Right lobe of liver (tissue), 4 donors: ENCODE measurements at regions not wholly inside any gene's neighbourhood (a gene's known extent, or its start where the extent isn't known, plus 50 kb on each side); places are given as distances from the start of the nearest gene placed in this dataset.

Source experiments
- CTCF ChIP-seq, 4 donors: fragments of 200-600 bp in 3 of 4; fragments of 450-650 bp in 1 of 4; IDR thresholded peaks; one replicate each; pipeline versions ENCODE4 v1.5.1 to v1.8.0; 2016 to 2022; ENCODE audit warnings: antibody characterized with exemption in 4 of 4, mild to moderate bottlenecking in 2 of 4
- POLR2A ChIP-seq: fragments of 450-650 bp; IDR thresholded peaks from one replicate; pipeline ENCODE4 v1.6.1; 2017; ENCODE audit warnings: antibody characterized with exemption, mild to moderate bottlenecking
- donor health status: DM: no; HTN: no; CAD: no.
- donor health status: DM: no; HTN: no; CAD: no.
- donor health status: DM: no; HTN: yes; CAD: no.

- no peak for TF ChIP-seq CTCF (IDR thresholded peaks at IDR 0.05)
- no peak for TF ChIP-seq POLR2A
Observed at GRCh38 chr5:58224661-58225060, 235.2 kb downstream of the PLK2 start.
